Breast epithelium (tissue), 4 donors: ENCODE measurements at regions not wholly inside any gene's neighbourhood (a gene's known extent, or its start where the extent isn't known, plus 50 kb on each side); places are given as distances from the start of the nearest gene placed in this dataset.
A peak's percentile ranks its signal among the peaks of the same experiment; 100 is the strongest.

Source experiments
- DNase-seq, 2 donors: peaks; one replicate each; pipeline ENCODE4 v3.0.0-alpha.2; 2019; ENCODE audit warnings: low spot score in 2 of 2
- H3K27ac ChIP-seq, 2 donors: fragments of 200-600 bp; sonication (generic) in 1 of 2; one replicate each; pipeline ENCODE4 v1.5.1; 2016 to 2019; ENCODE audit warnings: mild to moderate bottlenecking in 1 of 2
- H3K27me3 ChIP-seq, 2 donors: fragments of 200-600 bp; sonication (generic) in 1 of 2; one replicate each; pipeline versions ENCODE4 v1.5.1 to v1.6.0; 2017 to 2019; ENCODE audit warnings: control low read depth in 1 of 2, mild to moderate bottlenecking in 1 of 2
- H3K36me3 ChIP-seq: fragments of 200-600 bp; one replicate; pipeline ENCODE4 v1.5.1; 2019
- H3K4me1 ChIP-seq, 2 donors: fragments of 200-600 bp; sonication (generic); one replicate each; pipeline ENCODE4 v1.5.1; 2016 to 2019; ENCODE audit warnings: control low read depth in 1 of 2
- H3K4me3 ChIP-seq, 3 donors: fragments of 200-600 bp; sonication (generic); 1 replicate in 2 of 3; 2 replicates in 1 of 3; pipeline ENCODE4 v1.5.1; 2016 to 2019; ENCODE audit warnings: mild to moderate bottlenecking in 3 of 3, moderate library complexity in 2 of 3
- H3K9me3 ChIP-seq, 2 donors: fragments of 200-600 bp; sonication (generic) in 1 of 2; one replicate each; pipeline ENCODE4 v1.5.1; 2016 to 2019; ENCODE audit warnings: control low read depth in 1 of 2
- POLR2A ChIP-seq: fragments of 450-650 bp; IDR thresholded peaks from one replicate; pipeline ENCODE4 v1.6.1; 2016; ENCODE audit warnings: antibody characterized with exemption, mild to moderate bottlenecking, moderate library complexity
- POLR2AphosphoS5 ChIP-seq, 3 donors: sonication (generic); formaldehyde crosslinking; IDR thresholded peaks; one replicate each; pipeline ENCODE4 v1.6.1; 2017; ENCODE audit warnings: antibody characterized with exemption in 3 of 3
- intact Hi-C: fragments of 100-400 bp; cut with DNase I; formaldehyde crosslinking; loops from one replicate; pipeline ENCODE4 v1.15.1; 2023; ENCODE audit warnings: low total_unique reads
- TF ChIP-seq, protein P1 (sequence below), 3 donors: fragments of 450-650 bp; IDR thresholded peaks; one replicate each; pipeline ENCODE4 v1.5.1; 2016 to 2017; ENCODE audit warnings: antibody characterized with exemption in 3 of 3, mild to moderate bottlenecking in 3 of 3, moderate library complexity in 3 of 3

DNA sequence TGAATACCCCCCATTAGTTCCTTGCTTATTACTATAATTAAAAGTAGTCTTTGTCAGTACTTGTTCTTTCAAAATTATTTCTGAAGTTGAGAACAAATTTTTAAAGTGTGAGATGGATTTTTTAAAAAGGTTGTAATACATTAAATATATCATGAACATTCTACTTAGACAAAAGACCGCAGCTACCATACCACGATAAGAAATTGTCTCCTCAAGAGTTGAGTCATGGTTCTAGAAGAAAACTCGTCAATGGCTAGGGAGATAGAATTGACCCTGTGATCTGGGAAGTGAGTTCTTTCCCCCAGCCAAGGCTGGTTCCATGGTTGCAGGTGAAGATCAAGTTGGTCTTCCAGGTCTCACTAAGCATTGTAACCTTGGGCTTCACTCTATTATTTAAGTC lies 67.8 kb upstream of the ACYP2 start:
- Histone ChIP-seq H3K9me3 (no peaks in the 10 kb centered on the region), H3K27me3 (no peaks in the 10 kb centered on the region), H3K36me3 (no peaks in the 10 kb centered on the region), H3K4me1 (no peaks in the 10 kb centered on the region), H3K27ac (no peak overlapping the region), H3K4me3 (no peak overlapping the region)
- DNase-seq: no peak
- intact Hi-C loops: no loop called here
- TF ChIP-seq POLR2A: no peak
- TF ChIP-seq, protein P1, sequence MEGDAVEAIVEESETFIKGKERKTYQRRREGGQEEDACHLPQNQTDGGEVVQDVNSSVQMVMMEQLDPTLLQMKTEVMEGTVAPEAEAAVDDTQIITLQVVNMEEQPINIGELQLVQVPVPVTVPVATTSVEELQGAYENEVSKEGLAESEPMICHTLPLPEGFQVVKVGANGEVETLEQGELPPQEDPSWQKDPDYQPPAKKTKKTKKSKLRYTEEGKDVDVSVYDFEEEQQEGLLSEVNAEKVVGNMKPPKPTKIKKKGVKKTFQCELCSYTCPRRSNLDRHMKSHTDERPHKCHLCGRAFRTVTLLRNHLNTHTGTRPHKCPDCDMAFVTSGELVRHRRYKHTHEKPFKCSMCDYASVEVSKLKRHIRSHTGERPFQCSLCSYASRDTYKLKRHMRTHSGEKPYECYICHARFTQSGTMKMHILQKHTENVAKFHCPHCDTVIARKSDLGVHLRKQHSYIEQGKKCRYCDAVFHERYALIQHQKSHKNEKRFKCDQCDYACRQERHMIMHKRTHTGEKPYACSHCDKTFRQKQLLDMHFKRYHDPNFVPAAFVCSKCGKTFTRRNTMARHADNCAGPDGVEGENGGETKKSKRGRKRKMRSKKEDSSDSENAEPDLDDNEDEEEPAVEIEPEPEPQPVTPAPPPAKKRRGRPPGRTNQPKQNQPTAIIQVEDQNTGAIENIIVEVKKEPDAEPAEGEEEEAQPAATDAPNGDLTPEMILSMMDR (IDR thresholded peaks at IDR 0.05): no peak
- no peak for TF ChIP-seq POLR2AphosphoS5 (IDR thresholded peaks at IDR 0.05)

DNA sequence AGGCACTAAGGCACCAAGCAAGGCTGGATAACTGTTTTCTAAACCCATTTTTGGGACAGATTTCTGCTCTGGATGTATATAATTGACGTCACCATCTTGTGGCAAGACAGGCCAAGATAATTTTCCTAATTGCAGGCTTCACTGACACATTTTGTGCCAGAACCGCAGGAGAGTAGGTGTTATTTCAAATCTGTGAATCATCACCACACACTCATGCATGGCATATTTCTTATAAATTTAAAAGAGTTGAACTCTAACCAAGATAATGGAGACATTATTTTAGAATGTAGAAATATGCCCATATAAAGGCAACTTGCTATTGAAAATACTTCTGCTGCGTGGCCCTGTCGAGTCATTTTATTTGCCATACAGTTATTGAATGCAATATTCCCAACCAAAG lies 68.3 kb upstream of the ACYP2 start:
- DNase-seq: no peak
- H3K36me3 ChIP-seq: no peaks in the 10 kb centered on the region
- H3K27ac ChIP-seq: no peak overlapping the region
- H3K4me1 ChIP-seq: no peaks in the 10 kb centered on the region
- intact Hi-C loops: no loop called here
- no peak overlapping the region for H3K4me3 ChIP-seq
- H3K27me3 ChIP-seq: no peaks in the 10 kb centered on the region
- TF ChIP-seq, protein P1 (IDR thresholded peaks at IDR 0.05): no peak
- TF ChIP-seq POLR2A (no peak), POLR2AphosphoS5 (IDR thresholded peaks at IDR 0.05) (no peak)
- no peaks in the 10 kb centered on the region for H3K9me3 ChIP-seq

DNA sequence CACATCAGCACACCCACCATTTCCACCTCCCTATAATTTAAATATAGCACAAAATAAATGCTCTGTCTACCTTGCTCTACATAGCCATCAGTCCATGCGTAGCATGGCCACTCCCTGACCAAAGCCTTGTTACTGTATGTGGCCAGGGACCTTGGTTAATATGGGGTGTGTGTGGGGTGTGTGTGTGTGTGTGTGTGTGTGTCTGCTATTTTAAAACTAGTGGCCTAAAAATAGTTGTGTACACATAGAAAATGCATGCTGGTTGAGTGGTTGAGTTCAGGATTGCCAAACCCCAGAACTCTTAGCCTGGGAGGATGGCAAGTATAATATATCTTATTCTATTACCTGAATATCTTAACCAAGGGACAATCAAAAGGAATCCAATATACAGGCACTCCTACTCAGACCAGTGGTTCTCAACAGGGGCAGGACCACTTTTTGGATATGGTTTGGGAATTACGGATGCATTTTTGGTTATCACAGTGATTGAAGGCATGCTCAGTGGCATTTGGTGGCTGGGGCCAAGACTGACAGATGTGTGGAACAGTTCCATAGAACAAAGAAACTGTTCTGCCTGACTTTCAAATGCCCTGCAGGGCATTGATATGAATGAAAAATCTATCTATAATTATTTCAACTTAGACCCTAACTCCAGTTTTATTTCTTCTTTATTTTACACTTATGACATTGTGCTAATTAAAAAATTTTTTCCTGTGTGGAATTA lies 72.3 kb upstream of the PSME4 start:
- Histone ChIP-seq H3K9me3 (no peaks in the 10 kb centered on the region), H3K4me3 (no peak overlapping the region), H3K4me1 (no peaks in the 10 kb centered on the region), H3K27me3 (no peaks in the 10 kb centered on the region), H3K27ac (peak overlapping the region; percentile 73 to 84), H3K36me3 (no peaks in the 10 kb centered on the region)
- intact Hi-C loops: no loop called here
- DNase-seq: no peak
- TF ChIP-seq, protein P1 (IDR thresholded peaks at IDR 0.05): no peak
- TF ChIP-seq POLR2A (no peak), POLR2AphosphoS5 (IDR thresholded peaks at IDR 0.05) (no peak)

DNA sequence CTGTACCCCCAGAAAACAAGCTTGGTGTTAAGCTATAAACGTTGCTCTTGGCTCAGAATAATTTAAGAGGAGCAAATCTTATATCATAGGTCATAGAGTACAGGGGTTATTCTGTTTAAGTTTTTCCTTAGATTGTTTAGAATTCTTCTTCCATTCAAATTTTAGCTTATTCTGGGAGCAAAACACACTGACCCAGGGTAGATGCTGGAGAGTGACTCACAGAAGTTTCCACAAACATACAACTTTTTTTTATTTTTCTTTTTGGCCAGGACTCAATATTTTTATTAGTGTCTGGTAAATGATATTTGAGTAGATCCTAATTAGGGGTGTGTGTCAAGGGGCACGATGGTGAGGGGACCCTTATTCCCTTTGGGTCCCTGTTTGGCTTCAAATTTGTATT lies 71.5 kb upstream of the PSME4 start:
- no peak for TF ChIP-seq POLR2AphosphoS5 (IDR thresholded peaks at IDR 0.05)
- TF ChIP-seq, protein P1 (IDR thresholded peaks at IDR 0.05): no peak
- TF ChIP-seq POLR2A: no peak
- Histone ChIP-seq H3K27ac (peak overlapping the region; percentile 73 to 84), H3K4me1 (no peaks in the 10 kb centered on the region), H3K36me3 (no peaks in the 10 kb centered on the region), H3K9me3 (no peaks in the 10 kb centered on the region), H3K27me3 (no peaks in the 10 kb centered on the region), H3K4me3 (no peak overlapping the region)
- intact Hi-C loops: no loop called here
- no peak for DNase-seq

DNA sequence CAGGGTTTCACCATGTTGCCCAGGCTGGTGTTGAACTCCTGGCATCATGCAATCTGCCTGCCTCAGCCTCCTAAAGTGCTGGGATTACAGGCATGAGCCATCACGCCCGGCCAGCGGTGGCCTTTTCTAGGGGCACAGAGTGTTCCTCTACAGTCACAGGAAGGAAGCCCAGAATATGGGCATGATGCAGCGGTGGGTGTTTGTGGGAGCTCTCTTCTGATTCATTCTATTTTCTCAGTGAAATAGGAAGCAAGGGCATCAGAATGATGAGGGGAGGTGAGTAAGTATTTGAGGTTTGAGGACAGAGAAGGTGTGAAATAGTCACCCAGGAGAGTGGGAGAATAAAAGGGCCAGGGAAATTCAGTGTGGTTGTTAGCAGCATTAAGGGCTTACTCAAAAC lies 70.3 kb upstream of the PSME4 start:
- H3K4me1 ChIP-seq: no peaks in the 10 kb centered on the region
- no peak for DNase-seq
- H3K9me3 ChIP-seq: no peaks in the 10 kb centered on the region
- intact Hi-C loops: no loop called here
- H3K27ac ChIP-seq: no peak overlapping the region
- H3K4me3 ChIP-seq: no peak overlapping the region
- no peaks in the 10 kb centered on the region for H3K36me3 ChIP-seq
- TF ChIP-seq, protein P1 (IDR thresholded peaks at IDR 0.05): no peak
- TF ChIP-seq POLR2A (no peak), POLR2AphosphoS5 (IDR thresholded peaks at IDR 0.05) (no peak)
- H3K27me3 ChIP-seq: no peaks in the 10 kb centered on the region
